ENCODE measurements at regions not wholly inside any gene's neighbourhood (a gene's known extent, or its start where the extent isn't known, plus 50 kb on each side); places are given as distances from the start of the nearest gene placed in this dataset.

- H3K4me3 ChIP-seq (ENCODE audit: low read depth, low read length): no peak overlapping the region
- TF ChIP-seq CTCF (IDR thresholded peaks at IDR 0.05; ENCODE audit: insufficient read depth, low read depth, low read length, missing control alignments): no peak
- DNase-seq (ENCODE audit: low read depth): no peak
These were observed 191.6 kb downstream of the GLI2 start for GRCh38 chr2:120927265-120927628.

GRCh38 chr2:120929829-120930228, 194.2 kb downstream of the GLI2 start:
- no peak for DNase-seq (ENCODE audit: low read depth)
- no peak for TF ChIP-seq CTCF (IDR thresholded peaks at IDR 0.05; ENCODE audit: insufficient read depth, low read depth, low read length, missing control alignments)
- H3K4me3 ChIP-seq (ENCODE audit: low read depth, low read length): no peak overlapping the region

- H3K4me3 ChIP-seq (ENCODE audit: low read depth, low read length): no peak overlapping the region
- no peak for TF ChIP-seq CTCF (IDR thresholded peaks at IDR 0.05; ENCODE audit: insufficient read depth, low read depth, low read length, missing control alignments)
- DNase-seq (ENCODE audit: low read depth): no peak
These were observed 194.6 kb downstream of the GLI2 start for GRCh38 chr2:120930236-120930635.

- DNase-seq (ENCODE audit: low read depth): no peak
- no peak overlapping the region for H3K4me3 ChIP-seq (ENCODE audit: low read depth, low read length)
- TF ChIP-seq CTCF (IDR thresholded peaks at IDR 0.05; ENCODE audit: insufficient read depth, low read depth, low read length, missing control alignments): no peak
These were observed 195.2 kb downstream of the GLI2 start for GRCh38 chr2:120930864-120931263.

- TF ChIP-seq CTCF (IDR thresholded peaks at IDR 0.05; ENCODE audit: insufficient read depth, low read depth, low read length, missing control alignments): no peak
- H3K4me3 ChIP-seq (ENCODE audit: low read depth, low read length): no peak overlapping the region
- no peak for DNase-seq (ENCODE audit: low read depth)
These were observed 196.8 kb downstream of the GLI2 start for GRCh38 chr2:120932472-120932871.

- DNase-seq (ENCODE audit: low read depth): no peak
- TF ChIP-seq CTCF (IDR thresholded peaks at IDR 0.05; ENCODE audit: insufficient read depth, low read depth, low read length, missing control alignments): no peak
These were observed 197.2 kb downstream of the GLI2 start for GRCh38 chr2:120932881-120933280.

GRCh38 chr2:120933693-120934573, 198.3 kb downstream of the GLI2 start:
- H3K4me3 ChIP-seq (ENCODE audit: low read depth, low read length): no peak overlapping the region
- DNase-seq (ENCODE audit: low read depth): no peak
- TF ChIP-seq CTCF (IDR thresholded peaks at IDR 0.05; ENCODE audit: insufficient read depth, low read depth, low read length, missing control alignments): no peak

More at GRCh38 chr2:120932881-120933280, 197.2 kb downstream of the GLI2 start:
- H3K4me3 ChIP-seq (ENCODE audit: low read depth, low read length): no peak overlapping the region
